ENCODE measurements at regions not wholly inside any gene's neighbourhood (a gene's known extent, or its start where the extent isn't known, plus 50 kb on each side); places are given as distances from the start of the nearest gene placed in this dataset.

GRCh38 chr2:116842164-116842563 is 972.3 kb upstream of the DDX18 start:
- TF ChIP-seq CTCF (conservative IDR thresholded peaks at IDR 0.05; ENCODE audit: low read depth in 2 of 2) (no peak), JUNB (IDR thresholded peaks at IDR 0.05; ENCODE audit: unreplicated experiment) (no peak), REST (IDR thresholded peaks at IDR 0.05; ENCODE audit: unreplicated experiment) (no peak), EZH2 (IDR thresholded peaks at IDR 0.05; ENCODE audit: low read depth, unreplicated experiment) (no peak), EZH2phosphoT487 (IDR thresholded peaks at IDR 0.05; ENCODE audit: unreplicated experiment) (no peak), POLR2AphosphoS5 (IDR thresholded peaks at IDR 0.05; ENCODE audit: low read depth) (no peak), ZNF331 (CRISPR knock-in tag; IDR thresholded peaks at IDR 0.05; ENCODE audit: low read depth) (no peak), CREB1 (CRISPR knock-in tag; IDR thresholded peaks at IDR 0.05; ENCODE audit: low read depth) (no peak)
